ENCODE measurements at regions not wholly inside any gene's neighbourhood (a gene's known extent, or its start where the extent isn't known, plus 50 kb on each side); places are given as distances from the start of the nearest gene placed in this dataset.

GRCh38 chr14:76322594-76323220, 53.2 kb upstream of the ESRRB start:
- DNase-seq (ENCODE audit: low read depth), result no peak
- H3K4me3 ChIP-seq (ENCODE audit: control insufficient read depth, low read depth, low read length), result no peak overlapping the region
- no peak for TF ChIP-seq CTCF (conservative IDR thresholded peaks at IDR 0.05; ENCODE audit: control insufficient read depth, insufficient read depth, low read depth, low read length)

GRCh38 chr14:76323331-76324050, 52.4 kb upstream of the ESRRB start:
- no peak overlapping the region for H3K4me3 ChIP-seq (ENCODE audit: control insufficient read depth, low read depth, low read length)
- no peak for DNase-seq (ENCODE audit: low read depth)
- no peak for TF ChIP-seq CTCF (conservative IDR thresholded peaks at IDR 0.05; ENCODE audit: control insufficient read depth, insufficient read depth, low read depth, low read length)

GRCh38 chr14:76324133-76324532, 51.8 kb upstream of the ESRRB start:
- DNase-seq (ENCODE audit: low read depth), result no peak
- H3K4me3 ChIP-seq (ENCODE audit: control insufficient read depth, low read depth, low read length), result no peak overlapping the region
- no peak for TF ChIP-seq CTCF (conservative IDR thresholded peaks at IDR 0.05; ENCODE audit: control insufficient read depth, insufficient read depth, low read depth, low read length)
